SK-N-SH (cell line): ENCODE measurements at regions not wholly inside any gene's neighbourhood (a gene's known extent, or its start where the extent isn't known, plus 50 kb on each side); places are given as distances from the start of the nearest gene placed in this dataset.

Experiments
- CTCF ChIA-PET: fragments of 300-600, 350-600 bp; formaldehyde crosslinking; extraction: SDS; loops from one replicate; lab custom pipeline; 2021; lab: Yijun Ruan, JAX
- POLR2A ChIA-PET: fragments of 350-600 bp; sonication (Branson Sonifier 250); formaldehyde crosslinking; extraction: SDS; loops from one replicate; lab custom pipeline; 2020; ENCODE audit warnings: antibody characterized with exemption, inconsistent platforms; lab: Yijun Ruan, JAX
- DNase-seq: peaks from one replicate; pipeline ENCODE4 v3.0.0; 2012
- H2AFZ ChIP-seq: fragments of 200-600 bp; sonication (generic); 2 replicates; pipeline ENCODE4 v1.8.1; 2016; ENCODE audit warnings: antibody characterized with exemption, mild to moderate bottlenecking, low read depth
- H3F3A ChIP-seq: fragments of 200-600 bp; sonication (generic); replicated peaks from 2 replicates; pipeline ENCODE3; 2016; ENCODE audit warnings: antibody characterized with exemption, mild to moderate bottlenecking; ENCODE audit not compliant: insufficient read depth
- H3K27ac ChIP-seq, 2 experiments: fragments of 200-500 bp in 1 of 2; fragments of 200-600 bp in 1 of 2; sonication (Bioruptor generic) in 1 of 2; sonication (generic), shearing (Covaris generic) in 1 of 2; 2 replicates each; pipeline versions ENCODE4 v1.5.1 to v1.6.1; 2014 to 2016; ENCODE audit warnings: low read depth in 2 of 2, inconsistent platforms in 1 of 2, low read length in 1 of 2, mild to moderate bottlenecking in 1 of 2, mixed read lengths in 1 of 2
- H3K27me3 ChIP-seq: fragments of 200-600 bp; sonication (generic), shearing (Covaris generic); 2 replicates; pipeline ENCODE4 v1.6.1; 2016; ENCODE audit warnings: mixed run types; ENCODE audit not compliant: insufficient read depth
- H3K36me3 ChIP-seq, 2 experiments: fragments of 200-500 bp in 1 of 2; fragments of 200-600 bp in 1 of 2; sonication (Bioruptor generic) in 1 of 2; sonication (generic) in 1 of 2; replicated peaks in 1 of 2; 2 replicates each; pipeline versions ENCODE3 to v1.5.1; 2014 to 2016; ENCODE audit warnings: low read length in 1 of 2, mild to moderate bottlenecking in 1 of 2; ENCODE audit not compliant: insufficient read depth in 2 of 2, control insufficient read depth in 1 of 2
- H3K4me1 ChIP-seq, 2 experiments: fragments of 200-500 bp in 1 of 2; fragments of 200-600 bp in 1 of 2; sonication (Bioruptor generic) in 1 of 2; sonication (generic), shearing (Covaris generic) in 1 of 2; 2 replicates each; pipeline versions ENCODE4 v1.5.1 to v1.6.1; 2014 to 2016; ENCODE audit warnings: low read depth in 1 of 2, low read length in 1 of 2, mixed run types in 1 of 2; ENCODE audit not compliant: insufficient read depth in 2 of 2, control insufficient read depth in 1 of 2
- H3K4me2 ChIP-seq: fragments of 200-600 bp; sonication (generic), shearing (Covaris generic); 2 replicates; pipeline ENCODE4 v1.6.1; 2017; ENCODE audit warnings: mixed run types
- H3K4me3 ChIP-seq, 2 experiments: fragments of 200-500 bp in 1 of 2; fragments of 200-600 bp in 1 of 2; sonication (Bioruptor generic) in 1 of 2; sonication (generic), shearing (Covaris generic) in 1 of 2; 2 replicates each; pipeline versions ENCODE4 v1.5.1 to v1.8.1; 2014 to 2016; ENCODE audit warnings: low read depth in 2 of 2, inconsistent platforms in 1 of 2, low read length in 1 of 2, mild to moderate bottlenecking in 1 of 2, mixed read lengths in 1 of 2, moderate library complexity in 1 of 2
- H3K79me2 ChIP-seq: fragments of 200-600 bp; sonication (generic); 2 replicates; pipeline ENCODE4 v1.8.1; 2017; ENCODE audit warnings: mild to moderate bottlenecking; ENCODE audit not compliant: insufficient read depth
- H3K9ac ChIP-seq: fragments of 200-600 bp; sonication (generic); 2 replicates; pipeline ENCODE4 v1.6.1; 2017; ENCODE audit warnings: mixed run types
- H3K9me2 ChIP-seq: fragments of 200-600 bp; sonication (generic); 2 replicates; pipeline ENCODE4 v1.6.1; 2017; ENCODE audit warnings: mixed run types
- H3K9me3 ChIP-seq: fragments of 200-600 bp; sonication (generic); 2 replicates; pipeline ENCODE4 v1.6.1; 2017; ENCODE audit warnings: mixed run types, mild to moderate bottlenecking, moderate library complexity
- H4K20me1 ChIP-seq: fragments of 200-600 bp; sonication (generic); 2 replicates; pipeline ENCODE4 v1.6.1; 2017; ENCODE audit warnings: mild to moderate bottlenecking, mixed run types; ENCODE audit not compliant: insufficient read depth
- CHD2 ChIP-seq: fragments of 150-350 bp; IDR thresholded peaks from 2 replicates; pipeline ENCODE4 v1.6.1; 2018; ENCODE audit warnings: low read length; ENCODE audit not compliant: partially characterized antibody
- EZH2phosphoT487 ChIP-seq: fragments of 200-600 bp; sonication (generic); IDR thresholded peaks from 2 replicates; pipeline ENCODE4 v1.6.1; 2017; ENCODE audit warnings: low read depth, mixed run types, mild to moderate bottlenecking, antibody characterized with exemption, moderate library complexity, borderline replicate concordance
- FOSL2 ChIP-seq: IDR thresholded peaks from 2 replicates; pipeline ENCODE4 v1.4.0; 2012; ENCODE audit warnings: low read depth, mild to moderate bottlenecking, moderate library complexity, borderline replicate concordance
- FOXJ3 ChIP-seq: sonication (generic); formaldehyde crosslinking; IDR thresholded peaks from 2 replicates; pipeline ENCODE4 v1.5.1; 2020; ENCODE audit warnings: mild to moderate bottlenecking, missing genetic modification reagents
- GATA2 ChIP-seq: sonication (generic); formaldehyde crosslinking; IDR thresholded peaks from 2 replicates; pipeline ENCODE4 v1.5.0; 2020; ENCODE audit warnings: mild to moderate bottlenecking, missing genetic modification reagents
- NRF1 ChIP-seq: IDR thresholded peaks from 2 replicates; pipeline ENCODE4 v1.6.1; 2012; ENCODE audit warnings: low read depth, mild to moderate bottlenecking, low read length
- RCOR1 ChIP-seq: fragments of 150-350 bp; IDR thresholded peaks from 2 replicates; pipeline ENCODE4 v1.6.1; 2017; ENCODE audit warnings: antibody characterized with exemption, low read length
- TCF12 ChIP-seq: IDR thresholded peaks from 2 replicates; pipeline ENCODE4 v1.4.0; 2012
- USF1 ChIP-seq: IDR thresholded peaks from 2 replicates; pipeline ENCODE4 v1.4.0; 2012; ENCODE audit warnings: low read depth, borderline replicate concordance
- WGBS: methylation state at CpG from one replicate; pipeline ENCODE4 v1.1.6; 2017; ENCODE audit warnings: low lambda C conversion rate; 5-methylcytosine and 5-hydroxymethylcytosine counted together
- TF ChIP-seq, protein P1 (sequence below): fragments of 200-600 bp; sonication (generic); IDR thresholded peaks from 2 replicates; pipeline ENCODE4 v1.6.1; 2017; ENCODE audit warnings: antibody characterized with exemption, mild to moderate bottlenecking, moderate library complexity

DNA sequence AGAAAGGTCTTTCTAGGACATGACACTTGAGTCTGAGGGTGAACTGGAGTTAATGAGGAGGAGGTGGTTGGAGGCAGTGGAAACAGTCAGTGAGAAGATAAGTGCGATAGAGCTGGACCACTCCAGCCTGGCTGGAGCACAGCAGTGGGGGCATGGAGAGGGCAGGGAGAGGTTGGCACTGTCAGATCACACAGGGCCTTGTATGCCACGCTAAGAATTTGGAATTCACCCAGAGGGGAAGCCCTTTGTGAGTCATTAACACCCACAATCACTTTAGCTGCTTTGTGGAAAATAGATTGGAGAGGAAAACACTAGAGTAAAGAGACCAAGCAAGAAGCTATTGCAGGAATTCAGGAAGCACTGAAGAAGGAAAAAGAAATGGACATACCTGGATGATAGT lies 83.3 kb downstream of the ZNF621 start:
- Histone ChIP-seq H3K4me2 (no peak overlapping the region), H3K4me3 (no peak overlapping the region), H3K27me3 (no peaks in the 10 kb centered on the region), H3K9me2 (no peaks in the 10 kb centered on the region), H2AFZ (no peak overlapping the region), H3K27ac (no peak overlapping the region), H3K4me1 (no peaks in the 10 kb centered on the region), H3K36me3 (no peaks in the 10 kb centered on the region), H3K9me3 (no peaks in the 10 kb centered on the region), H3F3A (no peaks in the 10 kb centered on the region), H3K9ac (no peak overlapping the region), H4K20me1 (no peaks in the 10 kb centered on the region), H3K79me2 (no peaks in the 10 kb centered on the region)
- 44% methylated on average over 2 of the region's 2 CpGs for WGBS
- DNase-seq = no peak
- POLR2A ChIA-PET = no interaction called here
- CTCF ChIA-PET = interaction anchor here (1.0 kb wide), 1 partner anchor 591 kb away, joined by 3 read pairs; no protein-coding TSS in a partner anchor
- TF ChIP-seq NRF1 (no peak), RCOR1 (no peak)

- no peak overlapping the region for H3K4me3 ChIP-seq
- POLR2A ChIA-PET = no interaction called here
- DNase-seq = no peak
- H3K9me3 ChIP-seq = no peaks in the 10 kb centered on the region
- H3K27ac ChIP-seq = no peak overlapping the region
- peaks cover 0 to 13% of the 10 kb centered on the region in 2 experiments; a peak in 1 of 4 replicates for H3K4me1 ChIP-seq
- no peaks in the 10 kb centered on the region for H3K9me2 ChIP-seq
- no peaks in the 10 kb centered on the region for H4K20me1 ChIP-seq
- CTCF ChIA-PET = no interaction called here
- no peaks in the 10 kb centered on the region for H3K36me3 ChIP-seq
- H3K79me2 ChIP-seq = no peaks in the 10 kb centered on the region
- H2AFZ ChIP-seq = no peak overlapping the region
- H3K4me2 ChIP-seq = no peak overlapping the region
- H3K9ac ChIP-seq = no peak overlapping the region
- TF ChIP-seq FOSL2 (no peak), EZH2phosphoT487 (no peak), CHD2 (no peak), USF1 (no peak), GATA2 (no peak), FOXJ3 (CRISPR knock-in tag) (no peak), TCF12 (no peak)
- TF ChIP-seq, protein P1, sequence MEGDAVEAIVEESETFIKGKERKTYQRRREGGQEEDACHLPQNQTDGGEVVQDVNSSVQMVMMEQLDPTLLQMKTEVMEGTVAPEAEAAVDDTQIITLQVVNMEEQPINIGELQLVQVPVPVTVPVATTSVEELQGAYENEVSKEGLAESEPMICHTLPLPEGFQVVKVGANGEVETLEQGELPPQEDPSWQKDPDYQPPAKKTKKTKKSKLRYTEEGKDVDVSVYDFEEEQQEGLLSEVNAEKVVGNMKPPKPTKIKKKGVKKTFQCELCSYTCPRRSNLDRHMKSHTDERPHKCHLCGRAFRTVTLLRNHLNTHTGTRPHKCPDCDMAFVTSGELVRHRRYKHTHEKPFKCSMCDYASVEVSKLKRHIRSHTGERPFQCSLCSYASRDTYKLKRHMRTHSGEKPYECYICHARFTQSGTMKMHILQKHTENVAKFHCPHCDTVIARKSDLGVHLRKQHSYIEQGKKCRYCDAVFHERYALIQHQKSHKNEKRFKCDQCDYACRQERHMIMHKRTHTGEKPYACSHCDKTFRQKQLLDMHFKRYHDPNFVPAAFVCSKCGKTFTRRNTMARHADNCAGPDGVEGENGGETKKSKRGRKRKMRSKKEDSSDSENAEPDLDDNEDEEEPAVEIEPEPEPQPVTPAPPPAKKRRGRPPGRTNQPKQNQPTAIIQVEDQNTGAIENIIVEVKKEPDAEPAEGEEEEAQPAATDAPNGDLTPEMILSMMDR = no peak
- 53% methylated on average over 4 of the region's 5 CpGs for WGBS
- peaks cover 10% of the 10 kb centered on the region; the same call in 1 of the 2 replicates for H3K27me3 ChIP-seq
- no peaks in the 10 kb centered on the region for H3F3A ChIP-seq
Observed at GRCh38 chr3:40613306-40613705, 88.5 kb downstream of the ZNF621 start.
